Loucy (cell line): ENCODE measurements at regions not wholly inside any gene's neighbourhood (a gene's known extent, or its start where the extent isn't known, plus 50 kb on each side); places are given as distances from the start of the nearest gene placed in this dataset.
A peak's percentile ranks its signal among the peaks of the same experiment; 100 is the strongest.
"Not testable (repeated sequence)": the region's sequence is repeated elsewhere in the genome, so short reads cannot be mapped to it uniquely, and the experiment has no call there.

ENCODE experiments used
- H2AFZ ChIP-seq: fragments of 200-600 bp; sonication (generic); 2 replicates; pipeline ENCODE4 v1.6.0; 2016; ENCODE audit warnings: antibody characterized with exemption, mild to moderate bottlenecking, low read length, moderate library complexity
- H3F3A ChIP-seq: fragments of 200-600 bp; 2 replicates; pipeline ENCODE4 v1.6.0; 2016; ENCODE audit warnings: antibody characterized with exemption, low read depth, mild to moderate bottlenecking
- H3K27me3 ChIP-seq: fragments of 200-600 bp; sonication (generic); 2 replicates; pipeline ENCODE4 v1.6.1; 2014; ENCODE audit warnings: low read length, mild to moderate bottlenecking; ENCODE audit not compliant: insufficient read depth, poor library complexity, severe bottlenecking
- H3K36me3 ChIP-seq: fragments of 200-600 bp; sonication (generic); 2 replicates; pipeline ENCODE4 v1.6.1; 2016; ENCODE audit warnings: low read length; ENCODE audit not compliant: insufficient read depth
- H3K4me1 ChIP-seq: fragments of 200-600 bp; sonication (generic); 2 replicates; pipeline ENCODE4 v1.5.1; 2014; ENCODE audit warnings: low read length, mild to moderate bottlenecking; ENCODE audit not compliant: insufficient read depth, poor library complexity, severe bottlenecking
- H3K4me2 ChIP-seq: fragments of 200-600 bp; sonication (generic); 2 replicates; pipeline ENCODE4 v1.6.0; 2014; ENCODE audit warnings: antibody characterized with exemption, low read length, low read depth, mild to moderate bottlenecking; ENCODE audit not compliant: poor library complexity, severe bottlenecking
- H3K4me3 ChIP-seq: fragments of 200-600 bp; sonication (generic); 2 replicates; pipeline ENCODE4 v1.5.1; 2014; ENCODE audit warnings: low read length, mild to moderate bottlenecking, mixed read lengths; ENCODE audit not compliant: poor library complexity, severe bottlenecking
- H3K79me2 ChIP-seq: fragments of 200-600 bp; sonication (generic); 2 replicates; pipeline ENCODE4 v1.6.1; 2014; ENCODE audit warnings: low read length; ENCODE audit not compliant: insufficient read depth
- H3K9ac ChIP-seq: fragments of 200-600 bp; sonication (generic); 2 replicates; pipeline ENCODE4 v1.6.0; 2014; ENCODE audit warnings: mild to moderate bottlenecking, low read depth, low read length, moderate library complexity; ENCODE audit not compliant: poor library complexity, severe bottlenecking
- H3K9me2 ChIP-seq: fragments of 200-600 bp; sonication (generic); replicated peaks from 2 replicates; pipeline ENCODE4 v1.6.1; 2016; ENCODE audit warnings: low read depth, low read length, mixed read lengths
- H3K9me3 ChIP-seq: fragments of 200-600 bp; sonication (generic); 2 replicates; pipeline ENCODE4 v1.6.1; 2014; ENCODE audit warnings: mild to moderate bottlenecking, antibody characterized with exemption, low read length, low read depth; ENCODE audit not compliant: insufficient read depth
- H4K20me1 ChIP-seq: fragments of 200-600 bp; sonication (generic); 2 replicates; pipeline ENCODE4 v1.6.0; 2014; ENCODE audit warnings: antibody characterized with exemption, low read length, mild to moderate bottlenecking; ENCODE audit not compliant: insufficient read depth, poor library complexity, severe bottlenecking
- CTCF ChIP-seq: fragments of 200-600 bp; sonication (generic); conservative IDR thresholded peaks from 2 replicates; pipeline ENCODE4 v1.5.1; 2014; ENCODE audit warnings: mild to moderate bottlenecking, antibody characterized with exemption, low read length
- EZH2phosphoT487 ChIP-seq: fragments of 200-600 bp; IDR thresholded peaks from 2 replicates; pipeline ENCODE4 v1.6.1; 2018; ENCODE audit warnings: antibody characterized with exemption, mild to moderate bottlenecking, moderate library complexity, borderline replicate concordance

- no peaks in the 10 kb centered on the region for H3K4me1 ChIP-seq
- H3K27me3 ChIP-seq, result no peaks in the 10 kb centered on the region
- no peak overlapping the region for H2AFZ ChIP-seq
- H3K9ac ChIP-seq, result no peak overlapping the region
- no peaks in the 10 kb centered on the region for H3K36me3 ChIP-seq
- no peak for TF ChIP-seq CTCF
- no peak for TF ChIP-seq EZH2phosphoT487
- no peak overlapping the region for H3K4me3 ChIP-seq
- no peaks in the 10 kb centered on the region for H3K79me2 ChIP-seq
- H3K9me2 ChIP-seq, result no peaks in the 10 kb centered on the region
- H3F3A ChIP-seq, result no peaks in the 10 kb centered on the region
- no peaks in the 10 kb centered on the region for H4K20me1 ChIP-seq
- no peak overlapping the region for H3K4me2 ChIP-seq
- H3K9me3 ChIP-seq, result no peaks in the 10 kb centered on the region
Measured at GRCh38 chr2:200194746-200195145, 111.7 kb upstream of the SPATS2L start.

GRCh38 chr2:200199005-200199404, 107.5 kb upstream of the SPATS2L start:
- Histone ChIP-seq H3K9me2 (no peaks in the 10 kb centered on the region), H3K27me3 (no peaks in the 10 kb centered on the region), H3F3A (no peaks in the 10 kb centered on the region), H3K4me1 (no peaks in the 10 kb centered on the region), H3K9me3 (no peaks in the 10 kb centered on the region), H3K4me2 (no peak overlapping the region), H4K20me1 (no peaks in the 10 kb centered on the region), H3K4me3 (no peak overlapping the region), H3K79me2 (no peaks in the 10 kb centered on the region), H2AFZ (peak overlapping the region; percentile 72), H3K9ac (no peak overlapping the region), H3K36me3 (no peaks in the 10 kb centered on the region)
- TF ChIP-seq EZH2phosphoT487 (no peak), CTCF (no peak)

- Histone ChIP-seq H3K27me3 (no peaks in the 10 kb centered on the region), H3F3A (no peaks in the 10 kb centered on the region), H3K4me1 (no peaks in the 10 kb centered on the region), H3K79me2 (no peaks in the 10 kb centered on the region), H3K4me3 (no peak overlapping the region), H3K4me2 (no peak overlapping the region), H3K9ac (no peak overlapping the region), H4K20me1 (no peaks in the 10 kb centered on the region), H3K9me2 (no peaks in the 10 kb centered on the region), H3K36me3 (no peaks in the 10 kb centered on the region), H3K9me3 (no peaks in the 10 kb centered on the region), H2AFZ (peak overlapping the region; percentile 72)
- TF ChIP-seq EZH2phosphoT487 (no peak), CTCF (peak; percentile 50)
Measured at GRCh38 chr2:200199576-200200263, 106.8 kb upstream of the SPATS2L start.

- H3K4me1 ChIP-seq, H3K36me3 ChIP-seq, H3K4me3 ChIP-seq, H3K9me3 ChIP-seq, H4K20me1 ChIP-seq, H3K4me2 ChIP-seq, H3K9ac ChIP-seq, H3K27me3 ChIP-seq, H2AFZ ChIP-seq, H3K79me2 ChIP-seq, H3K9me2 ChIP-seq, H3F3A ChIP-seq: not testable (repeated sequence)
Measured at GRCh38 chr2:200201839-200202238, 104.7 kb upstream of the SPATS2L start.
